Anterior cingulate cortex (tissue), 58 donors: ENCODE measurements at regions not wholly inside any gene's neighbourhood (a gene's known extent, or its start where the extent isn't known, plus 50 kb on each side); places are given as distances from the start of the nearest gene placed in this dataset.

Experiments used
- DNase-seq, 58 donors: peaks; one replicate each; lab custom pipeline; 2025; lab: John Stamatoyannopoulos, UW

DNA sequence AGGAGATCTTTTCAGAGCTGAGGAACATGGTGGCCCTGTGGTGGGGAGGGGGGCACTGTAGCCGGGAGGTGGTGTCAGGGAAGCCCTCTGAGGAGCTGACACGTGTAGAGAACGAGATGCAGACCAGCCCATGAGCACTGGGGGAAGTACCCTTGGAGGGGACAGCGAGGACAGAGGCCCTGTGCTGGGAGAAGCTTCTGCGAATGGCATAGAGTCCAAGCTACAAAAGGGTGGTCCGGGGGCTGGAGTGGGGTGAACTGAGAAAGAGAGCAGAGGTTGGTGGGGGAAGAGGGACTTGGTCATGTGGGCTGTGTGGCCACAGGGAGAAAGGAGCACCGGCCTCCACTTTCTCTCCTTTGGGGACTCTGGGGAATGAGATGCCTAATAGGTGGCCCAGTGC, 270.8 kb downstream of the CBLN1 start:
- DNase-seq = no peak

DNA sequence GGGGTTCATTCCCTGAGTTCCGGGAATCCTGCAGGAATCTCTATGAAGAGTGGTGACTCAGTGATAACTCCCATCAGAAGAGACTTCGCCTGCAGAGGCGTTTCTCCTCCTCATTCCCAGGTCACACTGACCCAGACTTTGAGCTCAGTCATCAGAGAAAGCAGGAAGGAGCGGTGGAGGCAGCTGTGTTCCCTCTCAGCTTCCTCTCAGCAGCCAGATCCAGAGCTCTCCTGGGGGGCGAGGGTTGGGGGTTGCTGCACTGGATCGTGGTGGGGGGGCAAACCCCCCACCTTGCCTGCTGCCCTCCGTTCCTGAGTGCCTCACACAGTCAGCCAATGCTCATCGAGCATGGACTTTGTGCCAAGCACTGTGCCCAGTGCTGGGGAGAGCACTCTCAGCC, 271.2 kb downstream of the CBLN1 start:
- no peak for DNase-seq

DNA sequence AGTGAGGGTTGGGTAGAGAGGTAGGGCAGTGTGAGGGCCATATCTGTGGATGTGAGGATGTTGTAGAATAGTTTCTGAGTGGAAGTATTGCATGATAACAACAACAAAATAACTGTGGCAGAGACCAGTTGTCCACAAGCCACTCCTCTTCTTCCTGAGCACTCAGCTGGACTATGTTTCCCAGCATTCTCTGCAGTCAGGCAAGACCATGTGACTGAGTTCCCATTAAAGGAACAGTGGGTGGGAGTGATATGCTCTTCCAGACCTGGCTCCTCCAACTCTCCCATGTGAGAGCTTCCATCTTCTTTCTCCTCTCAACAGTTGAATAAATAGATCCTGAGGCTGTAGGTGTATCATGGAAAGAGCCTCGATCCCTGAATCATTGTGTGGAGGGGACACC, 272.4 kb downstream of the CBLN1 start:
- no peak for DNase-seq

DNA sequence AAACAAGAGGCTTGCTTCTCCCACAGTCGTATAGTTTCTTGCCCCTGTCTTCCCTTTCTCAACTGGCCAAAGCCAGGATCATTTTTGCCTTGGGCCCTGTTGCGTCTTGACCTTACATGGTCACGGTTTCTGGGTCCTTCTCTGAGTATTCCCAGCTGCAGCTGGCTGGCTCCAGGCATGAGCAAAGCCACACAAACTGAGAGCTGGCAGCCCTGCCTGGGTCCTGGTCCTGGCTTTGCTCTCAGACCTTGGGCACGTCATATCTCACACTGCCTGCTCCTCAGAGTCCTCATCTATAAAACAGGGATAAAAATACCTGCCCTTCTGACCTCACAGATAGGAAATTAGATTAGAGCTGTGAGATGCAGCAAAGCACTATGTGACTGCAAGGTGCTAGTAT, 277.6 kb downstream of the CBLN1 start:
- no peak for DNase-seq

DNA sequence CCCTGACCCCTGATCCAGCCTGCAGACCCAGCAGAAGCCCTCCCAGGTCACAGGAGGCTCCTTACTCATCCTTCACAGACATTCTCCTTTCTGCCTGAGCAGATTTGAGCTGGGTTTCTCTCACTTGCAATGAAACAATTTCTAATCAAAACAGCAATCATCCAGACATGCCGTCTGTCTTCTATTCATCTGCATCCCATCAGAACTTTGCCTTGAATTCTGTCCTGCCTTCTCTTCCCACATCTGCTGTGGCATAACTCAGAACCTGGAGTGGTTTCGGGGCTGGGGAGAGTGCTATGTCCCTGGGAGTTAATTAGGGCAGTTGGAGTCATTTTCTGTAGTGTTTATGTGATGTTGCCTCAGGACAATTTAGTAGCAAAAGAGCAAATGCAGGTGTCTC, 278.6 kb downstream of the CBLN1 start:
- DNase-seq = no peak

DNA sequence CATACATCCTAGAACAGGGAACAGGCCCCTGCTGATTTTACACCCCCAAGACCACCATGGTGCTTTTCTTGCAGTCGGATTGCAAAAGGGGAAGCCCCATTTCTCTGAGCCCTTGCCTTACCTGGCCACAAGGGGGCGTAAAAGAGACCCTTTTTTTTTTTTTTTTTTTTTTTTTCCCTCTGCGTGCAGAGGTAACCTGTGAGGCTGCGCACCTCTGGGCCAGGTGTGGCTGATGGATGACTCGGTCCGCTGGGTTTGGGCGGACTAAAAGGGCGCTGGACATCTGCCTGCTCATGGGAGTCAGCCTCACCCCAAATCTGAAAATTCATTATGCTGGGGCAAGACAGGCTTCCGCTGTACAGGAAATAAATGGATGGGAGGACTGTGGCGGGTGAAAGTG, 281.0 kb downstream of the CBLN1 start:
- DNase-seq = no peak

DNA sequence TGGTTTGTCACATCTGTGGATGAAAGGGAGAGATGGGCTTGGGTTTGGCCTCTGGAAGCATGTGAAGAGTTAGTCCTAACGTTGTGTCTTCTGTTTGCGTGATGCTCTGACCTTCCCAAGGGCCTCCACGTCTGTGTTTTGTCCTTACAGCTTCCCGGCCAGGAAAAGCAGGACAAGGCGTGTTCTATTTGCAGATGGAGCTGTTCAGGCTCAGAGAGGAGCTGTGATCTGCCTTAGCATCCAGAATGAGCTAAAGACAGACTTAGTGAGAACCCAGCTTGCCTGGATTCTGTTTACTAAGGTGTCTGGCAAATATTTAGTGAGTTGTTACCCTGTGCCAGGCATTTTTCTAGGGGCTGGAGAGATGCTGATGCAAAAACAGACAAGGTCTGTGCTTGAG, 282.1 kb downstream of the CBLN1 start:
- no peak for DNase-seq

DNA sequence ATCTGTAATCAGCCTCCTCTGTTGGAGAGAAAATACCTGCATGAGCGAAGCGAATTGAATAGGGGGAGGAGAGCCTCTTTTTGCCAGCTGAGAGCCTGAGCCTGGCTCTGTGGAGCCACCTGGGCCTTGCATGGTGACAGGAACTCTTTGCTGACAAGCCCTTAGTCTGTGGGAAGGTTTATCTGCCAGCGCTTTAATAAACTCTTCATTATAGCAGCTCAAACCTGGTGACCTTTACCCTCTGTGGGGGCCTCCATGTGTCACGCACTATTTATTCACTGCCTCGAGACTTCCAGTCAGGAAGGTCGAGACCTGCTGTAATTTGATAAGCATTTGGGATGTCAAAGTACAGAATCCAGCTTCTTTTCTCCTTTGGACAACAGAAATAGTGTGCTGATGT, 282.6 kb downstream of the CBLN1 start:
- no peak for DNase-seq

DNA sequence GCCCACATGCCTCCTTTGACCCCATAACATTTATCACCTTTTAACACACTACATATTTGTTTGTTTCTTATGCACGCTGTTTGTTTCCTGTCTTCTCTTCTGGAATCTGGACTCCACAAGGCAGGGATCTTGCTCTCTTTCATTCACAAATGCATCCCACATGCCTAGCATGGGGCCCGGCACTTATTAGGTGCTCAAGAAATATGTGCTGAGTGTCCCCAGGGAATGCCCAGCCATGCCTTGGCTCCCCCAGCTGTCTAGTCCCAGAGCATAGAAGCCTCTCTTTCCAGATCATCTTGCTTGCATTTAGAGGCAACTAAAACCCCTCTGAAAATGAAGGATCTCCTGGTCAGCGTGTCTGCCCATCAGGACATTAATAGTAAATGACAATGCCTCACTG, 283.7 kb downstream of the CBLN1 start:
- no peak for DNase-seq

DNA sequence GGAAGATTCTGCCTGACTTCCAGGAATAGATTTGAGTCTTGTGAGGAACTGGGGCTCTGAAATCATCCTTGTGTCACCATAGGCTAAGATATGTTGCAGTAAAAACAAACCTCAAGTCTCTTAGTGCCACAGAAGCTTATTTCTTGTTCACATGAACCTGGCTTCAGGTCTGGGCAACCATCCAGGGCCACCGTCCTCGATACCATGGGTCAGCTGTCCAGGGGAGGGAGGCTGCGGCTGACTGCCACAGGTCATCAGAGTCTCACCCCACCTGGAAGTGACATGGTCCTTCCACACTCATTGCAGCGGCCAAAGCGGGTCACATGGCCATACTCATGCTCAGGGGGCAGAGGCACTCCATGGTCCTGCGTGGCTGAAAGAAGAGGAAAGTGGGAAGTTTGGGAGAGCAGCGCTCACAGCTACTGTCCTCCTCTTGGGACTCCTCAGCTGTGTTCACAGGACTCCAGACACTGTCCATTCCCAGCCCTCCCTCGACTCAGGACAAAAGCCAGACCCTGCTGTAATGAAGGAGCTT, 284.5 kb downstream of the CBLN1 start:
- no peak for DNase-seq

DNA sequence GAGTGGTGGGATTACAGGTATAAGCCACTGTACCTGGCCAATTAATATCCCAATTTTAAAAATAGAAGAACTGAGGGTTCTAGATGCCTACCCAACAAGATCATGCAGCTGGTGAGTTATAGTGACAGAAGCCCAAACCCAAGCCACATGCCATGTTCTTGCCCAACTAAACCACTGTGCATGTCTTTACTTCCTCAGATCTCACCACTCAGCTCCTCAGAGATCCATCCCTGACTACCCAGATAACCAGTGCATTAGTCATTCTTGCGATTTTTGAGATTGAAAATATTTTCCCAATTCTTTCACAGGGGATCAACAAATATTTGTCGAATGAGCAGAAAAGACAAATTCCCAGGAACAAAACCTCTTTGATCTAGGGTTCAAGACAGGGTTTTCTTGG, 303.1 kb downstream of the CBLN1 start:
- no peak for DNase-seq

DNA sequence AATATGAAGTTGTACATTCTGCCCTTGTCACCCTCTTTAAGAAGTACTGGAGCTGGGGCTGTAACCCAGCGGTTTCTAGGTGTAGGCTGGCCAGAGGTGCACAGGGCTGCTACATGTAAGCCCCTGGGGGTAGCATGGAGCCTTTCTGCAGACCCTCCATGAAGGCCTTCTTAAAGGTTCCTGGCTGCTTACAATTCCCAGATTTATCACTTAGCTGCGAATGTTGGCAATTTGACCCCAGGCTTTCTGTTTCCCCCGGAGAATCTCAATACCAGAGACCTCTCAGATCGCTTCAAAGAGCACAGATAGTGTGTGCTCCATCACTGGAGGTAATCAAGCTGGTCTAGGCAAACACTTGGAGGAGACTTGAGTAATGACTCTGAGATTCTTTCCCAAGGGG, 309.4 kb downstream of the CBLN1 start:
- DNase-seq = no peak

DNA sequence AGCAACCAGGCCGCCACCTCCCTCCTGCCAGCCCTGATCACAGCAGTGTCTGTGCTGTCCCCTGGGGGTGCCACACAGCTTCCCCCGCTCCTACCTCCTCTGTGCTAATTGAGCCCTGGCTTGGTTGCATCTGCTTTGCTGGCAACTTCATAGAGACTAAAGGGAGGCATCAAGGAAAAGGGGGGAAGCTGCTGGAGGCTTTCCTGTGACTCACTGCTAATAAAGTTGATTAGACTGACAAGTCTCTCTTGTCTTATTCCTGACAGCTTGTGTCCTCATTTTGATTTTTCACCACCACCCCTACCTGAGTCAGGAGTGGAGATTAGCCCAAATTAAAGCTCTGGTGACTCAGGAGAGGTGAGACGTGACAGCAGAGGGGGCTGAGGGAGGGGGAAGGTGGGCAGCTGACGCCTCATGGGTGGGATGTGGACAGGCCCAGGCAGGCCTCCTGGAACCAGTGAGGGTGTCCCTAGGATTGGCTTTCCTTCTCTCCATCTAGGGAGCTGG, 310.0 kb downstream of the CBLN1 start:
- DNase-seq = peak in 1 of 58 donors; percentile 14

DNA sequence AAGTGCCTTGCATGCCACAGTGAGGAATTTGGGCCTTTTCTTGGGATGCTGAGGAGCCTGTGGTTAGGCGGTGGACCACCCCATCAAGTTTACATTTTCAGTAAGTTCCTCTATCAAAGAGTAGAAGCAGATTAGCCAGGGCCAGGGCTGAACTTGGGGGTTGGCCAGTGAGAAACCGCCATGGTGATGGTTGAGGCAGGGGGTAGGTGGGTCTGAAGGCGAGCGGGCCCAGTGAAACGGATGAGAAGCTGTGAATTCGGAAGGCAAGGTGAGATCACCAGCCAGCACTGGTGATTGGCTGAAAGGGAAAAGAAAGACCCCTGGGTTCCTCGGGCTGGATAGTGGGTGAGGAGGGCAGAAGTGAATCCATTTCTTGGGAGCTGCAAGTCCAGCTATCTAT, 311.4 kb downstream of the CBLN1 start:
- no peak for DNase-seq

DNA sequence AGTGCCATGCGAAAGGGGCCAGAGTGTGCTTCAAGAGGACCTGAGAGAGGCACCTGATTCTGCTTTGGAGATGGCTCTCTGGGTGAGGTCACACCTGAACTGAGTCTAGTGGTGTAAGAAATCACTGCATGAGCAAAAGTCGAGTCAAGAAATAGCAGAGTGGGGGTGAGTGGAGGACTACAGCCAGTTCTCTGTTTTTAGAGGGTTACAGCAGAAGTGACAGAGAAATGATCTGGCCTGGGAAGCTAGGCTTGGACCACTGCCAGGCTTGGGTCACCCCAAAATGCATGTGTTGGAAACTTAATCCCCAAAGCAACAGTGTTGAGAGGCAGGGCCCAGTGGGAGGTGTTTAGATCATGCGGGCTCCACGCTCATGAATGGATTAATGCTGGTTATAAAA, 312.0 kb downstream of the CBLN1 start:
- DNase-seq = no peak

DNA sequence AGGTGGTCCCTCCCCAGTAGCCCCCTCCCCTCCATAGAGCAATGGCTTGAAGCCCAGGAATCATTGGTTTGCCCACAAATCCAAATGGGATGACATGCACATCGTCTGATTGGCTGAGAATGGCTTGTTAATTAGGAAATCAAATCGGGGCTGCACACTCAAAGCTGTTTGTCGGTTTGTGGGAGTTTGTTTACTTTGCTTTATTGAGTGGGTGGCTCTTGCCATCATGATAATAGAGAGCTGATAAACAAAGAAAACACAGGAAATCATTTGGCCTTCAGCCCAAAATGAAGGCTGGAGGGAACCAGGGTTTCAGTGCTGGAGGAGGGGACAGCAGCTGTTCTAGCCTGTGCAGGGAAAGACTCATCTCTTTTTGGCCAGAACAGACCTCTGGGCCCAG, 316.3 kb downstream of the CBLN1 start:
- DNase-seq = no peak

DNA sequence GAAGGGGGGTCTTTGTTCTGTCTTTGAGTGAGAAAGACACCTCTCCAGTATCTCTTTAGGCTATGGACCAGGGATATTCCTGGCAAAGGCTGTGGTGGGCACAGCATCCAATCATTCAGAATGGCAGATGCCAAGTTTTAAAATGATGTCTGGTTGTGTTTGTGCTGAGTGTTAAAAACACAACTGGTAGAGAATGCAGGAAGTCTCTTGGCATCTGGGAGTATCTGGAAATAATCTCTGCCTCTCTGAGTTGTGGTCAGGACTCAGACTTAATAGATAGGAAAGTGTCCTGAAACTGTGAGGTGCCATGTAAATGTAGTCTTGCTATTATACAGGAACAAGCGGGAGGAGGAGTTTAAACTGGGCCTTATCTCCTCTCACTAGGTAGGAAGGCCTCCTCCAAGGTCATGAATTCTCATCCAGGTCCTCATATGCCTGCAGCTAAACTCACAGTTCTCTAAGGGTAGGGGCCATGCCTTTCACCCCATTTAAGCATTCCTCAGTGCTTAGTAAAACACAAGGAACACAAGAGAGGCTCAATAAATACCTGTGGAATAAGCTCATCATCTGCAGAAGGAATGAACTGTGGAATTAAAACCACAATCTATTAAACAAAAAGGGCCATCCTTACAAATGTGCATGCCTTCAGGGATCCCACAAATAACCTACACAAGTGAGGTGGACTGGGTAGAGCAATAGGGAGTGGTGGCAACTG, 317.6 kb downstream of the CBLN1 start:
- DNase-seq = no peak

DNA sequence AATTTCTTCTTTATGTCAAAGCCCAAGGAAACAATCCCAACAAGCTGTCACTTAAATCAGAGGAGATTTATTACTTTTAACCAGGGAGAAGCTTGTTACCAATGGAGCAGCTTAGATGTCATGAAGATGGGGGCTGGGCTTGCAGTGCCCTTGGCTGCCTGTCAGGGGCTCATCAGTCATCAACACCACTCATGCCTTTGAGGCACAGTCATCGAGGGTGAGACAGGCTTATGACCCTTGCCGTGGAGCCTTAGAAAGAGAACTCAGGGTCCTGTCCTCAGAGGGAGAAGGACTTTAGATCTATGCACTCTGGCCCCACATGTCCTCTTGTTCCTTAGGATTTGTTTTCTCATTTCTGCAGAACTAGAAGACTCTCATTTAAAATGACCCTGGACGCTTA, 318.3 kb downstream of the CBLN1 start:
- no peak for DNase-seq

DNA sequence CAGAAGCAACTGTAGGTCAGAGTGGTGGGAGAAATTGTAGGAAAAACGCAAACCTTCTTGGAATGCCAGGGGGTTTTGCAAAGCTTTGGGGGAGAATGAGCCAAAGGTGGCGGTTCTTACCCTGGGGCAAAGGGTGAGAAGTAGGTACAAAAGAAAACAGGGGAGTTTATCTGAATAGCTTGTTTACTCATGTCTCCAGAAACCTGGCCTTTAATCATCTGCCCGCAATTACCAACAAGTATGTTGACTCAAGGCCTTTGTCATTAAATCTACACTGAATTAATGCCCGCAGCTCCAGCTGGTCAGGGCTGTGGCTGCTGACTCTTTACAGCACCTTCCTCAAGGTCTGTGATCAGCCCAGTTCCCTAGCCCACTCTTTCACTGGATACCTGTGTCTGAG, 320.1 kb downstream of the CBLN1 start:
- no peak for DNase-seq

DNA sequence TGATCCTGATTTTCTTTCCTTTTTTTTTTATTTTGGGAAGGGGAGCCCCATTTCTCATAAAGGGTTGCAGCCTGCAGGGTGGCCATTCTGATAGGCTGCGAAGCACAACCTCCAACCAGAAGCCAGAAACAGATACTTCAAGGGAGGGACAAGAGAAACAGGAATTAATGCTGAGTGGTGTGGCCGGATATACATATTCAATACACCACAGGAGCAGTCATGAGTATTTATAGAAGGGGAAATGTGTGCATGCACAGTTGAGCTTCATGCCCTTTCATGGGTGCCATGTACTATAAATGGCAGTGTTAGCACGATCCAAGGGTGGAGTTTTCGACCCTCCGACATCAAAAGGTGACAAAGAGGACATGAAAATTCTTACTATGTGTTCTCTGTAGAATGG, 320.8 kb downstream of the CBLN1 start:
- DNase-seq = no peak

DNA sequence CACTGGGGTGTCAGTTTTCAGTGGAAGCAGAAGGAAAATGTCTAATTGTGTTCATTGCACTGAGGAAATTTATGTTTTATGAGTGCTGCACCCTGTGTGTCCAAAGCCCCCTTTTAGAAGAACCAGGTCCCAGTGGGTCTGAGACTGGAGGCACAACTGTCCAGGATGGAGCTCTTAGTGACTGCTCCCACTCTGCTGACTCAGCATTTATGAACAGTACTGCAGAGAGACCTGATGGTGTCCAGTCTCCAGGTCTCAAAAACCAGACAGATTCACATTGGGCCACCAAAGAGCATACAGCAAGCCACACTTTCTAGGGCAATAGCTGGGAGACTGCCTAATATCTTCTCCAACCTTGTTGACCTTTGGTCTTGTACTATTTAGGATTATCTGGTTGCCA, 321.9 kb downstream of the CBLN1 start:
- no peak for DNase-seq

DNA sequence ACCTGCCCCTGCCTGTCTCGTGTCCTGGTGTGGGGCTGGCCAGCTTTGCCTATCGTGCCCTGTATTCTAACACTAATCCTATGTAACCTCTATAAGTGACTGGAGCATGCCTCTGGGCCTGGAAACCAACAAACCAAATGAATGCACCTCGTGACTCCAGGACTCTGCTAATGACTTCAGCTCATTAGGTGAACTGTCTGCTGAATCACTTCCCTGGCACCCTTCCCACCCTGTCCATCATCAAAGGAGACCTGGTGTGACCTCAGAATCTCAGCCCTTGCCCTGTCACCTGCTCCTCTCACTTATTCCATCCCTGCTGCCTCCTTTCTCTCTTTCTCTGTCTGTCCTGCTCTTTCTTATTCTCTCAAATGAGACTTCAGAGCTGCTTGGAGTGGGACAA, 322.4 kb downstream of the CBLN1 start:
- DNase-seq = no peak

DNA sequence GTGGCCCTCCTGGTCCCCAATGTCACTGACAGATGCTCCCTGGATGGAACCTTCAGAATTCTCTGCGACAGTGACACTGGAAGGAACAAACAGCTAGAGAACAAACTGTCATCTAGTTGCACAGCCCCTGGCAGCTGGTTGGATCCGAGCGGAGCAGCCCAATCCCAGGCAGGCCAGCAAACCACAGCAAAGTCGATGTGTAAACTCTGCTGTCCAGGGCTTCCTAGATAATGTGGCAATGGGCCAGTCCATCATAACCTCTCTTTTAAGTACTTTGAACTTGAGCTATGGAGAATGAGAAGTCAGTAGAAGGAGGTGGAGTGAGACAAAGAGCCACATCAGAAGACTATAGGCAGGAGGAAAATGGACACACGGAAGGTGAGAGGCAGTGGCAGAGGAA, 323.0 kb downstream of the CBLN1 start:
- no peak for DNase-seq
